RWPE2 (cell line): ENCODE measurements at regions not wholly inside any gene's neighbourhood (a gene's known extent, or its start where the extent isn't known, plus 50 kb on each side); places are given as distances from the start of the nearest gene placed in this dataset.
A peak's percentile ranks its signal among the peaks of the same experiment; 100 is the strongest.

Experiments
- ATAC-seq: fragments of 200-7000 bp; cut with Tn5 transposase; 3 replicates; pipeline ENCODE4 v1.9.1; 2021; ENCODE audit warnings: low read depth
- DNase-seq: peaks from one replicate; pipeline ENCODE4 v3.0.0-alpha.2; 2020; ENCODE audit warnings: low spot score
- H3K27ac ChIP-seq: fragments of 450-650 bp; 2 replicates; pipeline ENCODE4 v1.5.1; 2017; ENCODE audit warnings: mild to moderate bottlenecking; ENCODE audit not compliant: poor library complexity, severe bottlenecking
- H3K27me3 ChIP-seq: fragments of 250-450 bp; sonication (Bioruptor Pico); 2 replicates; pipeline ENCODE4 v1.5.1; 2021; ENCODE audit warnings: mild to moderate bottlenecking, moderate library complexity; ENCODE audit not compliant: insufficient read depth, poor library complexity, severe bottlenecking
- H3K36me3 ChIP-seq: fragments of 250-450 bp; sonication (Bioruptor Pico); 2 replicates; pipeline ENCODE4 v1.5.1; 2020; ENCODE audit warnings: low read depth, mild to moderate bottlenecking, moderate library complexity
- H3K4me1 ChIP-seq: fragments of 250-450 bp; sonication (Bioruptor Pico); 2 replicates; pipeline ENCODE4 v1.5.1; 2021; ENCODE audit warnings: mild to moderate bottlenecking, moderate library complexity; ENCODE audit not compliant: insufficient read depth, poor library complexity, severe bottlenecking
- H3K4me3 ChIP-seq: fragments of 250-450 bp; sonication (Bioruptor Pico); 2 replicates; pipeline ENCODE4 v1.5.1; 2021; ENCODE audit warnings: mild to moderate bottlenecking, moderate library complexity; ENCODE audit not compliant: severe bottlenecking
- H3K9me3 ChIP-seq: fragments of 250-450 bp; sonication (Bioruptor Pico); 2 replicates; pipeline ENCODE4 v1.5.1; 2021; ENCODE audit warnings: mild to moderate bottlenecking, moderate library complexity; ENCODE audit not compliant: severe bottlenecking
- TF ChIP-seq, protein P1 (sequence below): fragments of 450-650 bp; IDR thresholded peaks from one replicate; pipeline ENCODE4 v1.5.1; 2017; ENCODE audit warnings: mild to moderate bottlenecking, moderate library complexity; ENCODE audit not compliant: poor library complexity, severe bottlenecking

DNA sequence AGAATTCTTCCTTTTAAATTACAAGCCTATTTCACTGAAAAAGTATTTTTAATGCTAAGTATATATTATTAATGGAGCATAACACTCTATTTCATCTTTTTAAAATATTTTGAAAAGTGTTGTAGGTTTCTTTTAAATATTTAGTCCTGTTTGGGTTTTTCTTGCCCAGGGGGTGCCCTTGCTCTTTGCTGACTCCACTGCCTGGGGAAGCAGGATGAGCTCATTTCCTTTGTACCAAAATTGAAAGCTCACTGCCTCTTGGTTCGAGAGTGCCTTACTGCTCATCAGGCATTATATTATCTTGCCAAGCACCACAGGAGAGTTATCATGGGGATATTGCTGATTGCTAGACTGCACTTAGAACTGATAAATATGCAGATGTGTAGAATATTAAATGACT is 819.2 kb downstream of the PCDH18 start:
- TF ChIP-seq, protein P1, sequence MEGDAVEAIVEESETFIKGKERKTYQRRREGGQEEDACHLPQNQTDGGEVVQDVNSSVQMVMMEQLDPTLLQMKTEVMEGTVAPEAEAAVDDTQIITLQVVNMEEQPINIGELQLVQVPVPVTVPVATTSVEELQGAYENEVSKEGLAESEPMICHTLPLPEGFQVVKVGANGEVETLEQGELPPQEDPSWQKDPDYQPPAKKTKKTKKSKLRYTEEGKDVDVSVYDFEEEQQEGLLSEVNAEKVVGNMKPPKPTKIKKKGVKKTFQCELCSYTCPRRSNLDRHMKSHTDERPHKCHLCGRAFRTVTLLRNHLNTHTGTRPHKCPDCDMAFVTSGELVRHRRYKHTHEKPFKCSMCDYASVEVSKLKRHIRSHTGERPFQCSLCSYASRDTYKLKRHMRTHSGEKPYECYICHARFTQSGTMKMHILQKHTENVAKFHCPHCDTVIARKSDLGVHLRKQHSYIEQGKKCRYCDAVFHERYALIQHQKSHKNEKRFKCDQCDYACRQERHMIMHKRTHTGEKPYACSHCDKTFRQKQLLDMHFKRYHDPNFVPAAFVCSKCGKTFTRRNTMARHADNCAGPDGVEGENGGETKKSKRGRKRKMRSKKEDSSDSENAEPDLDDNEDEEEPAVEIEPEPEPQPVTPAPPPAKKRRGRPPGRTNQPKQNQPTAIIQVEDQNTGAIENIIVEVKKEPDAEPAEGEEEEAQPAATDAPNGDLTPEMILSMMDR: no peak
- ATAC-seq (peak; percentile 49; the same call in 1 of the 3 replicates), DNase-seq (no peak)
- Histone ChIP-seq H3K9me3 (no peaks in the 10 kb centered on the region), H3K4me3 (no peak overlapping the region), H3K27ac (no peak overlapping the region), H3K36me3 (no peaks in the 10 kb centered on the region), H3K27me3 (no peaks in the 10 kb centered on the region), H3K4me1 (no peaks in the 10 kb centered on the region)

DNA sequence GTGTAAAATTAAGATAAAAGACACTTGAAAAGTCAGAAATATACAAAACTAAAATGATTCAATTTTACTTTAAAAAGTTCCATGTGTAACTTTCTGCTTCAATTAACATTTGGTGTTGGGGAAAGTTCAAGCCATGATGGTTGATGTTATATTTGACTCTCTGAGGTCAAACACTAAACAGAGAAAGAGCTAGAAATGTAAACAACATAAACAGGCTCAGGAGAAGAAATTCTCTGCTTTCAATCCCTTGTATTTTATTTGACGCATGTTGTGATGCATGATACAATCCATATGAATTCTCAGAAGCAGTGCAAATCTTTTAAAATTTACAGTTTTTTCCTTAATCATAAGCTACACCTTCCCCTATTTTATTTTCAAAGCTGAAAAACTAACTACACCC is 822.4 kb downstream of the PCDH18 start:
- Histone ChIP-seq H3K27ac (no peak overlapping the region), H3K4me3 (no peak overlapping the region), H3K36me3 (no peaks in the 10 kb centered on the region), H3K4me1 (no peaks in the 10 kb centered on the region), H3K9me3 (no peaks in the 10 kb centered on the region), H3K27me3 (no peaks in the 10 kb centered on the region)
- TF ChIP-seq, protein P1: no peak
- DNase-seq (no peak), ATAC-seq (no peak)

DNA sequence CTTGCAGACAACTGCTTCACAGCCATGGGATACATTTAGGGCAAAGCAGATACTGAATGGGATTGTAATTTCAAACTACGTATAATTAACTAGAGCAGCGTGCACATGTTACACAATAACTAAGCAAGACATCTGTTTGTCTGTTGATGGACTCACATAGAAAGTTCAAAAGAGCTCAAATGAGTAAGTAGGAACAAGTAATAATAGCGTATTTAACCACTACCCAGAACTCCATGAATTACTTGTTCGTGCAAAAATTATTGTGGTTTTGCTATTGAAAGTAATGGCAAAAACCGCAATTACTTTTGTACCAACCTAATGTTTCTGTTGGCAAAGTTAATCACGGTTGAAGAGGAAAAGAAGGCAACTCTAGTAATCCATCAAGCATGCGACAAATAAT is 825.4 kb downstream of the PCDH18 start:
- DNase-seq: no peak
- no peaks in the 10 kb centered on the region for H3K36me3 ChIP-seq
- H3K27me3 ChIP-seq: no peaks in the 10 kb centered on the region
- no peaks in the 10 kb centered on the region for H3K9me3 ChIP-seq
- no peak overlapping the region for H3K27ac ChIP-seq
- TF ChIP-seq, protein P1: no peak
- no peaks in the 10 kb centered on the region for H3K4me1 ChIP-seq
- no peak overlapping the region for H3K4me3 ChIP-seq
- no peak for ATAC-seq

DNA sequence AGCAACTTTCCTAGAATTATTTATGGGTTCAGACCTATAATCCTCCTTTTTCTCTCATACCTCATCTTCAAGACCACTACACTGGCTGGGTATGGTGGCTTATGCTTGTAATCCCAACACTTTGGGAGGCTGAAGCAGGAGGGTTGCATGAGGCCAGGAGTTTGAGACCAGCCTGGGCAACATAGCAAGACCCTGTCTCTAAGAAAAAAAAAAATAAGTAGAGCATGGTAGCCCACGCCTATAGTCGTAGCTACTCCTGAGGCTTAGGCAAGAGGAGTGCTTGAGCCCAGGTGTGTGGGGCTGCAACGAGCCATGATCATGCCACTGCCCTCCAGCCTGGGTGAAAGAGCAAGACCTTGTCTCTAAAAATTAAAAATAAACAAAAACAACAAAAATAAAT is 832.4 kb downstream of the PCDH18 start:
- Histone ChIP-seq H3K9me3 (no peaks in the 10 kb centered on the region), H3K4me3 (no peak overlapping the region), H3K27ac (no peak overlapping the region), H3K36me3 (no peaks in the 10 kb centered on the region), H3K27me3 (no peaks in the 10 kb centered on the region), H3K4me1 (no peaks in the 10 kb centered on the region)
- ATAC-seq: no peak
- DNase-seq: no peak
- TF ChIP-seq, protein P1: no peak

DNA sequence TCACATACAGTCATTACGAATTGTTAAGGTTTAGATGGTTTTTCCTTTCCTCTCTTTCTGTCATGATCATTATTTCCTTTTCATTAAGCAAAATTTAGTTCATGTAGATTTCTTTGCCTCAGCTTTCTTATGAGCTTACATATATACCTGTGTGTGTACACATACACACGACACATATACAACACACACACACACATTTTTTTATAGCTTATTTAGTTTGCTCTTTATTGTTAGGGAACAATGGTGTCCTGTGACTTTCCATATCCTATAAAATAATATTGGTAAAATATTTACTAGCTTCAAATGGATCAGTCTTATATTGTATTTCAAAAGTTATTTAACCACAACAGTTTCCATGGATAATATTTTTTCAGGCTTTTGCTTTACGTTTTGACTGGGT is 840.7 kb downstream of the PCDH18 start:
- no peak for DNase-seq
- Histone ChIP-seq H3K36me3 (no peaks in the 10 kb centered on the region), H3K27ac (no peak overlapping the region), H3K4me3 (no peak overlapping the region), H3K4me1 (no peaks in the 10 kb centered on the region), H3K9me3 (no peaks in the 10 kb centered on the region), H3K27me3 (no peaks in the 10 kb centered on the region)
- TF ChIP-seq, protein P1: no peak
- no peak for ATAC-seq
